BLaER1 (cell line): ENCODE measurements at regions not wholly inside any gene's neighbourhood (a gene's known extent, or its start where the extent isn't known, plus 50 kb on each side); places are given as distances from the start of the nearest gene placed in this dataset.

Source experiments
- H3K27ac ChIP-seq: shearing (Covaris generic); formaldehyde crosslinking; 2 replicates; pipeline ENCODE4 v1.8.1; 2022
- H3K27me3 ChIP-seq: shearing (Covaris generic); formaldehyde crosslinking; 2 replicates; pipeline ENCODE4 v1.8.1; 2022
- H3K36me3 ChIP-seq: shearing (Covaris generic); formaldehyde crosslinking; 2 replicates; pipeline ENCODE4 v1.8.1; 2022
- H3K4me1 ChIP-seq: shearing (Covaris generic); formaldehyde crosslinking; 2 replicates; pipeline ENCODE4 v1.8.1; 2022
- H3K4me2 ChIP-seq: shearing (Covaris generic); formaldehyde crosslinking; 2 replicates; pipeline ENCODE4 v1.8.1; 2022
- H3K4me3 ChIP-seq: shearing (Covaris generic); formaldehyde crosslinking; 2 replicates; pipeline ENCODE4 v1.8.1; 2022
- H3K9ac ChIP-seq: shearing (Covaris generic); formaldehyde crosslinking; 2 replicates; pipeline ENCODE4 v1.8.1; 2022
- H3K9me3 ChIP-seq: shearing (Covaris generic); formaldehyde crosslinking; 2 replicates; pipeline ENCODE4 v1.8.1; 2022
- H4K20me1 ChIP-seq: shearing (Covaris generic); formaldehyde crosslinking; 2 replicates; pipeline ENCODE4 v1.8.1; 2022
- Cebpa-rat ChIP-seq: shearing (Covaris generic); IDR thresholded peaks from 2 replicates; pipeline ENCODE4 v1.8.1; 2022

DNA sequence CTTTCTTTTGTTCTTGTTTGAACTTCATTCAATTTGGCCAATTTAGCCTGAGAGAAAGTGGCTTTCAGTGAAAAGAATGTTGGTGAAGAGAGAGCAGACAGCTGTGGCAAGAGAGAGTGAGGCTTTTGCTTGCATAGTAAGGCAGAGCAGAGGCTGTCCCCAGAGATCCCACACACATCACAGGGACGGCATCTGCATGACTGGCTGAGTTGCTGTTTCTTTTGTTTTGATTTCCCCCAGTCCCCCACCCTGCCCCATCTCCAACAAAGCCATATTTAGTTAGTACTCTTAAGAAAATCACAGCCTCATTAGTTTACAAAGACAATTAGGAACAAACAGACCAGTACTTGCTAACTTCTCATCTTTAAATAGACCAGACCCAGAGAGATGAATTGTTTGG is 363.9 kb upstream of the SEMA6A start:
- H3K9ac ChIP-seq, result no peak overlapping the region
- no peaks in the 10 kb centered on the region for H3K36me3 ChIP-seq
- no peak overlapping the region for H3K27ac ChIP-seq
- TF ChIP-seq Cebpa-rat, result no peak
- peak overlapping the region; percentile 20; the same call in 1 of the 2 replicates for H3K4me2 ChIP-seq
- H3K4me1 ChIP-seq, result 0 out of 2 replicates have a peak, but pooled peaks cover 7% of the 10 kb centered on the region
- H3K4me3 ChIP-seq, result no peak overlapping the region
- H4K20me1 ChIP-seq, result no peaks in the 10 kb centered on the region
- H3K9me3 ChIP-seq, result no peaks in the 10 kb centered on the region
- no peaks in the 10 kb centered on the region for H3K27me3 ChIP-seq

DNA sequence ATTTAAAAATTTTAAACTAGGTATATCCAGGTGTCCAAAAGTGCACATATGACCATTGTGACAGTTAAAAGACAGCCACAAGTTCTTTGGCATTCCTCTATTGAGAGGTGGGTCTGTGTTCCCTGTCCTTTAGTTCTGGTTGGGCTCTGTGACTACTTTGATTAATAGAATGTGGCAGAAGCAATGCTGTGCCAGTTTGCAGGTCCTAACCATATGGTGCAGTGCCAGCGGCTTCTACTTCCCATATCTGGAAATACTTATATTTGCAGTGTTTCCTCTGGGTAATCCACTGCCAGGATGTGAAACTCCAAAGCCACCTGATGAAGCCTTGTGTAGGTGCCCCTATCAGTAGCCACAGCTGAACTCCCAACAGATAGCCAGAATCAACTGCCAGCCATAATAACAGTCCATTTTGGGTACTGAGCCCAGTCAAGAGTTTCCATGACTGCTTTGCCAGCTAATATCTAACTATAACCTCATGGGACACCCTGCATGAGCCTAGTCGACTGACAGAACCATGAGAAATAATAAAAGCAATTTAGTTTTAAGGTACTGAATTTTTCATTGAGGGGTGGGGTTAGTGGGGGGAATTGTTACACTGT is 361.0 kb upstream of the SEMA6A start:
- Histone ChIP-seq H3K4me1 (0 out of 2 replicates have a peak, but pooled peaks cover 7% of the 10 kb centered on the region), H3K9me3 (no peaks in the 10 kb centered on the region), H3K9ac (no peak overlapping the region), H3K27ac (no peak overlapping the region), H4K20me1 (no peaks in the 10 kb centered on the region), H3K4me2 (no peak overlapping the region), H3K27me3 (no peaks in the 10 kb centered on the region), H3K4me3 (no peak overlapping the region), H3K36me3 (no peaks in the 10 kb centered on the region)
- TF ChIP-seq Cebpa-rat, result no peak

DNA sequence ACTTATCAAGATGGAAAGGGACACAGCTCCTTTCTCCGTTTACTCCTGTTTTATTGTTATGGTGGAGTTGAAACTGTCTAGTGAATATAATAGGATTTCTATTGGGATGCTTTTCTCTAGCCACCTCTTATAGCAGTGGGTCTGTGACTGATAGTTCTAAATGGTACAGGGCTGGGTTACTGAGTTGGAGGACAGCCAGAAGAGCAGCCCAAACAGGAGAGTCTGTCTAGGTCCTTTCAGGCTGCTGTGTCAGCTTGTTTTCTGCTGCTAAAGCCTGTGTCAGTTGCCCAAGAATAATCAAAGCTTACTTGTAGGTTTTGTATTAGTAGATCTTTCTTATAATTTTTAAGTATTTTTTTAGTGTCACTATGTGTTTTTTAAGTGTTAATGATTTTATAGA is 356.0 kb upstream of the SEMA6A start:
- H3K9ac ChIP-seq, result no peak overlapping the region
- H3K36me3 ChIP-seq, result no peaks in the 10 kb centered on the region
- H4K20me1 ChIP-seq, result no peaks in the 10 kb centered on the region
- no peak overlapping the region for H3K4me3 ChIP-seq
- H3K4me1 ChIP-seq, result no peaks in the 10 kb centered on the region
- TF ChIP-seq Cebpa-rat, result no peak
- no peaks in the 10 kb centered on the region for H3K9me3 ChIP-seq
- H3K27ac ChIP-seq, result no peak overlapping the region
- H3K4me2 ChIP-seq, result no peak overlapping the region
- no peaks in the 10 kb centered on the region for H3K27me3 ChIP-seq

DNA sequence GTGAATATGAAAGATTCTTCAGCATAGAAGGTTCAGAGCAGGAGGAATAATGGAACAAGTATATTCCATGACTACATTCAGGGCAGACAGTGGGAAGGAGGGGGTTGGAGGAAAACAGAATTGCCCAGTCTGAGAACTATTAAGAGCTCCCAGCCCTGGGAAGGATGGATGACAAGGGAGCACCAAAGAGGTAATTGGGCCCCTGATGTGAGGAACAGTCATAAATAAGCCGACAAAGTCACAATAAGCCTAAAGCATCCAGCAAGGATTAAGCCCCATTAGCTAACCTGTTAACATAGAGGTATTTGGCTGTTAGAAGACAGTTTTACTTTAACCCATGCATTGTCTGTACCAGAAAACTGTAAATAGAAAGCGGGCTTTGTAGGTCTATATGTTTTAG is 348.7 kb upstream of the SEMA6A start:
- TF ChIP-seq Cebpa-rat, result no peak
- Histone ChIP-seq H3K4me3 (no peak overlapping the region), H3K27me3 (no peaks in the 10 kb centered on the region), H3K4me2 (no peak overlapping the region), H3K9ac (no peak overlapping the region), H3K27ac (no peak overlapping the region), H3K36me3 (no peaks in the 10 kb centered on the region), H3K9me3 (no peaks in the 10 kb centered on the region), H4K20me1 (no peaks in the 10 kb centered on the region), H3K4me1 (no peaks in the 10 kb centered on the region)

DNA sequence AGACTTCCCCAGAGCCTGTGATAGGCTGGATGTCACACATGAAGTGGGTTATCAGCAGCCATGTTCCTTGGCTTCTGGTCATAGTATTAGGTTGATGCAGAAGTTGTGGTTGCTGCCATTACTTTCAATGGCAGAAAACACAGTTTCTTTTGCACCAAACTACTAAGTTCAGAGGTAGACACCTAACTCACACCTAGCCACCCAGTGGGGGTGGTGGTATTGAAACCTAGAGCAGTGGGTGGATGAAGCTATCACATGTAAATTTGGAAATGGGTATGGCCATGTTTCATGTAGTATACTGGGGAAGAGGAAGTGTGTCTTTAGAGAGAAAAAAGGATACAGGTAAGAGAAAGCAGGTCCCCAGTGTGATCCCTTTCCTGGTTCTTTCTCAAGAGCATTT is 347.9 kb upstream of the SEMA6A start:
- H3K9ac ChIP-seq, result no peak overlapping the region
- no peak overlapping the region for H3K4me2 ChIP-seq
- H3K4me3 ChIP-seq, result no peak overlapping the region
- no peak overlapping the region for H3K27ac ChIP-seq
- H4K20me1 ChIP-seq, result no peaks in the 10 kb centered on the region
- H3K9me3 ChIP-seq, result no peaks in the 10 kb centered on the region
- H3K4me1 ChIP-seq, result no peaks in the 10 kb centered on the region
- H3K36me3 ChIP-seq, result no peaks in the 10 kb centered on the region
- no peaks in the 10 kb centered on the region for H3K27me3 ChIP-seq
- no peak for TF ChIP-seq Cebpa-rat

DNA sequence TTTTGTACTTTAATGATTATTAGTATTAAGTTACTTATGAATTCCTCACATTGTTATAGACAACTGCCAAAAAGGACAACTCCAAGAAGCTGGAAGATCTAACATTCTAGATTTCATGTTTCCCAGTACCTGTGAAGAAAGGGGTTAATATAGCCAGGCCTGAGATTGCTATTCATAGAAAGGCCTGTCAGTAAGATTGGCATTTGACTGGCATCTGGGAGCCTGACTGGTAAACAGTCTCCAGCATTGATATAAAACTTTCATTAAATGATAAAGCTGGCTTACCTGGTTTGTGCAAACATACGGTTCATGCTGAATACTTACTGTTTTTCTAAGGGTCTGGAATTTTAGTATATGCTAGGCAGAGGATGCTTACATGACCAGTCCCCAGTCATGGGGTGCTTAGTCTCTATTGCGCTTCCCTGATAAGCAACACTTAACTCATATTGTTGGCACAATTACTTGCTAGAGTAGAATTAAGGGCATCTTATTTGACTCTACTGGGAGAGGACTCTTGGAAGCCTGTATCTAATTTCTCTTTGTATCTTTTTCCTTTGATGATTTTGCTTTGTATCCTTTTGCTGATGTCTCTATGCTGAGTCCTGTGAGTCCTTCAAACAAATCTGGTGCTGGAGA is 340.4 kb upstream of the SEMA6A start:
- no peak for TF ChIP-seq Cebpa-rat

DNA sequence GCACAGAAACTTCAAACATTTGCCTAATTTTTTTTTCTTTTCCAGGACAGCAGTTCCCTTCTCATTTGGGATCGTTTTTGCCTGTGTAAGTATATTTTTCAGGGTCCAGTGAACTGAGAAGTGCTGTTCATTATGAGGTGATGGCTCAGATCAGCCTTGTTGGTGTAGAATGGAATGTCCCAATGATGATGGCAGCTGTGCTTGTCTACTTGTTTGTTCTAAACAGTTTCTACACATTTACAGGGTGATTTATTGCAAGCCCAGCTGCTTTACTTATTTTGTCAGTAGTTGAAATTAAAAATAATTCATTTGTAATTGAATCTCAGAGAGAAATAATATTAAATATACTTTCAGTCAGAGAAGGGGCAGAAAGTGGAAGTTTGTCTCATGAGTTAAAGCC is 337.6 kb upstream of the SEMA6A start:
- Histone ChIP-seq H3K9ac (no peak overlapping the region), H3K4me2 (no peak overlapping the region), H4K20me1 (no peaks in the 10 kb centered on the region), H3K4me1 (no peaks in the 10 kb centered on the region), H3K9me3 (no peaks in the 10 kb centered on the region), H3K27me3 (no peaks in the 10 kb centered on the region), H3K4me3 (no peak overlapping the region), H3K27ac (no peak overlapping the region), H3K36me3 (no peaks in the 10 kb centered on the region)
- TF ChIP-seq Cebpa-rat, result no peak

More for the DNA sequence above, 340.4 kb upstream of the SEMA6A start:
- Histone ChIP-seq H4K20me1 (no peaks in the 10 kb centered on the region), H3K27me3 (no peaks in the 10 kb centered on the region), H3K9me3 (no peaks in the 10 kb centered on the region), H3K4me1 (no peaks in the 10 kb centered on the region), H3K36me3 (no peaks in the 10 kb centered on the region), H3K27ac (no peak overlapping the region), H3K9ac (no peak overlapping the region), H3K4me2 (no peak overlapping the region), H3K4me3 (no peak overlapping the region)

DNA sequence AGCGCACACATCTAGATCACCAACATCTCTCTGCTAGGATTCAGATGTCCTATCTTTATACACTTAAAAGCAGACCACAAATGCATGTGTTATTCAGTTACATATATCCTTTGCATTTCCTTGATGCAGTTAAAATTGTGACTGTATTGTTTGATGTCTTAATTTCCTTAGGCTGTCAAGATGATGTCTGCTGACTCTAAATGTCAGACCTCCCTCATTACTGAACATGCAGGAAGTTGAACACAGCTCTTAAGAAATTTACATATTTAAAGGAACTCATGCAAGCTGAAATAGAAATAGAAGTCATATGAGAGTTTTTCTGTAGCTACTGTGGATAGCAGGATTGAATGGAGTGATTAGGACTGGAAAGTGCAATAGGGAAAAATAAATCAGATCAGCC is 336.5 kb upstream of the SEMA6A start:
- TF ChIP-seq Cebpa-rat, result no peak

DNA sequence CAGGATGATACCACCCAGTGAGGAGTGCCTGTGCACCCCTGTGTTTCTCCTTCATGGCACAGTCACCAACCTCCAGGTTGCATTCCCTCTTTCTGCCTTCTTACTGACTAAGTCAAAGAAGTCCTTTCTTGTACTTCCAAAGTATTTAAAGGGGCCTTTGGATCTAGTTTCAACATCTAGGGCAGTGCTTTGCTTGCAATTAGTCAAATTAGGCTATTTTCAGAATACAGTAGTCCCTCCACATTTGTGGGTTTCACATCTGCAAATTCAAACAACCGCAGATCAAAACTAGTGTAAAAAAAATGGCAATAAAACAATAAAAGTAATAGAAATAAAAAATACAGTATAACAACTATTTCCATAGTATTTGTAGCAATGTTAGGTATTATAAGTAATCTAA is 333.9 kb upstream of the SEMA6A start:
- Histone ChIP-seq H3K4me1 (no peaks in the 10 kb centered on the region), H3K36me3 (no peaks in the 10 kb centered on the region), H3K9ac (no peak overlapping the region), H3K4me2 (no peak overlapping the region), H4K20me1 (no peaks in the 10 kb centered on the region), H3K27me3 (no peaks in the 10 kb centered on the region), H3K9me3 (no peaks in the 10 kb centered on the region), H3K27ac (no peak overlapping the region), H3K4me3 (no peak overlapping the region)
- TF ChIP-seq Cebpa-rat, result no peak

More for the DNA sequence above, 336.5 kb upstream of the SEMA6A start:
- no peaks in the 10 kb centered on the region for H3K9me3 ChIP-seq
- no peaks in the 10 kb centered on the region for H3K27me3 ChIP-seq
- H4K20me1 ChIP-seq, result no peaks in the 10 kb centered on the region
- no peaks in the 10 kb centered on the region for H3K4me1 ChIP-seq
- H3K36me3 ChIP-seq, result no peaks in the 10 kb centered on the region
- no peak overlapping the region for H3K4me2 ChIP-seq
- H3K9ac ChIP-seq, result no peak overlapping the region
- H3K4me3 ChIP-seq, result no peak overlapping the region
- no peak overlapping the region for H3K27ac ChIP-seq

DNA sequence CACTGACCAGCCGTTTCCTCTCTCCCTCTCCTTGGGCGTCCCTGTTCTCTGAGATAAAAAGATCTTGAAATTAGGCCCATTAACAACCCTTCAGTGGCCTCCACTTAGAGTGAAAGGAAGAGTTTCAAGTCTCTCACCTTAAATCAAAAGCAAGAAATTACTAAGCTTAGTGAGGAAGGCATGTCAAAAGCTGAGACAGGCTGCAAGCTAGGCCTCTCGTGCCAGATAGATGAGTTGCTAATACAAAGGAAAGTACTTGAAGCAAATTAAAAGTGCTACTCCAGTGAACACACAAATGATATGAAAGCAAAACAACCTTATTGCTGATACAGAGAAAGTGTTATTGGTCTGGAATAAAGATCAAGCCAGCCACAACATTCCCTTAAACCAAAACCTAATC is 331.3 kb upstream of the SEMA6A start:
- H3K4me2 ChIP-seq, result no peak overlapping the region
- H4K20me1 ChIP-seq, result no peaks in the 10 kb centered on the region
- no peak overlapping the region for H3K9ac ChIP-seq
- H3K4me3 ChIP-seq, result no peak overlapping the region
- H3K9me3 ChIP-seq, result 0 out of 2 replicates have a peak, but pooled peaks cover 3% of the 10 kb centered on the region
- no peaks in the 10 kb centered on the region for H3K4me1 ChIP-seq
- H3K36me3 ChIP-seq, result no peaks in the 10 kb centered on the region
- H3K27me3 ChIP-seq, result no peaks in the 10 kb centered on the region
- no peak overlapping the region for H3K27ac ChIP-seq
- TF ChIP-seq Cebpa-rat, result no peak
